ENCODE measurements at regions not wholly inside any gene's neighbourhood (a gene's known extent, or its start where the extent isn't known, plus 50 kb on each side); places are given as distances from the start of the nearest gene placed in this dataset.

DNA sequence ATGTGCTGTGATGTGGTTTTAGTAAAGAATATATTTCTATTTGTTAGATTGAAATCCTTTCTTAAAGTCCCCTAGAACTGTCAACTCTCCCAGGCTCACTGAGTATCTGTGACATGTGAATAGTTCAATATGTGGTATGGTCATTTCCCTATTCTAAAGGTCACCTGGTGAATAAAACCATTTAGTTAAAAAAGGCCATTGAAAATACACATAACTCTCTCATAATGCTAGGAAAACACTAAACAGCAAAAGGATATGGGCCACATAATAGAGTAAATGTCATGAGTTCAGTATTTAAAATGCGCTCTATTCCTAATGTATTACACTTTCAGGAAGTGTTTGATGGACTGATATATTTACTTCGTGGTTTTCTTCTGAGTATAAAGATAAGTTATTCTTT is 420.9 kb upstream of the JAG1 start:
- Histone ChIP-seq H3K27ac (no peak overlapping the region), H3K4me3 (no peak overlapping the region)

DNA sequence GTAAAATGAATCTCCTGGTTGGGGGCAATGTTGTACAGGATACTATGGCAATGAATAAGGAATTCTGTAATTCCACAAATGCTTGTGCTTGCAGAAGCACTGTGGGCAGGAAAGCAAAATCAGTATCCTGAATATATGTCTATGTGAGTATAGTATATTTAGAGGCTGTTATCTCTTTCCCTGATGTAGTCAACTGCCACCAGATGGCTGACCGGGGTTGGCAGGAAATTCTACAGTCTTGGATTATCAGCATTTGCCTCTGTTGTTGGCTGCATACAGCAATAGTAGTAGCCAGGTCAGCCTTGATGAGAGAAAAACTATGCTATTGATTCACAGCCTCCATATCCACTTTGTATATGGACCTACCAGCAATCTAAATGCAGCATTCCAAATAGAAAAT is 425.1 kb upstream of the JAG1 start:
- Histone ChIP-seq H3K27ac (no peak overlapping the region), H3K4me3 (no peak overlapping the region)

DNA sequence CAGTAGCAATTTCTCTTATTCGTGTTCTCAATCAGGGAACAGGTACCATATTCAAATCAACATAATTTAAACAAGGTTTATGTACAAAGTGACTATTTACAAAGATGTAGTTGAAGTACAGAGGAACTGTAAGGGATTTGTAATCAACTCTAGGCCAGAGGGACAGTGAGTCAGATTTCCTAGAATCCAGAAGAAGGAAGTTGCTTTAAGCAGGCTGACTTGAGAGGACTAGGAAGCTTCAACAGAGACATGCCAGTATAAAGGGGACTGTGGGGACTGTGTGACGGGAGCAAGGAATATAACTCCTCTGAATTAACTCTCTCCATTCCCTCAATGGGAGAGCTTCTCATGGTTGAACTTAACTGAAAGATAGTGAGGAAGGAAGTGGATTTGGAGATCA is 427.4 kb upstream of the JAG1 start:
- no peak overlapping the region for H3K4me3 ChIP-seq
- H3K27ac ChIP-seq = peak overlapping the region in 4 of 21 experiments; percentile 16 to 38 (median 33)

DNA sequence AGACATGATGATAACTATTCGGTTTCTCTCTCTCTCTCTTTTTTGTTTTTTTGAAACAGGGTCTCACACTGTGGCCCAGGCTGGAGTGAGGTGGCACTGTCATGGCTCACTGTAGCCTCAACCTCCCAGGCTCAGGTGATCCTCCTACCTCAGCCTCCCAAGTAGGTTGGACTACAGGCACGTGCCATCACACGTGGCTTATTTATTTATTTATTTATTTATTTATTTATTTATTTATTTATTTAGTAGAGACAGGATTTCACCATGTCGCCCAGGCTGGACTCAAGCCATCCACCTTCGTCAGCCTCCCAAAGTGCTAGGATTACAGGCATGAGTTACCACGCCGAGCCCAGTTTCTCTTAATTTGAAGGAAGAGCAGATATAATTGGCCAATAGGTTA is 427.9 kb upstream of the JAG1 start:
- peak overlapping the region in 2 of 21 experiments; percentile 16 to 38 for H3K27ac ChIP-seq
- H3K4me3 ChIP-seq = no peak overlapping the region

DNA sequence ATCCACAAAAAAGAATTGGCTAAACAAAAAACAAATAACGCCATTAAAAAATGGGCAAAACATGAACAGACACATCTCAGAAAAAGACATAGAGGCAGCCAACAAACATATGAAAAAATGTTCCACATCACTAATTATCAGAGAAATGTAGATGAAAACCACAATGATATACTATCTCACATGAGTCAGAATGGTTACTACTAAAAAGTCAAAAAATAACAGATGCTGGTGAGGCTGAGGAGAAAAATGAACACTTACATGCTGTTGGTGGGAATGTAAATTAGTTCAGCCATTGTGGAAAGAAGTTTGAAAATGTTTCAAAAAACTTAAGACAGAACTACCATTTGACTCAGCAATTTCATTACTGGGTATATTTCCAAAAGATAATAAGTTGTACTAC is 430.1 kb upstream of the JAG1 start:
- Histone ChIP-seq H3K27ac (no peak overlapping the region), H3K4me3 (no peak overlapping the region)

DNA sequence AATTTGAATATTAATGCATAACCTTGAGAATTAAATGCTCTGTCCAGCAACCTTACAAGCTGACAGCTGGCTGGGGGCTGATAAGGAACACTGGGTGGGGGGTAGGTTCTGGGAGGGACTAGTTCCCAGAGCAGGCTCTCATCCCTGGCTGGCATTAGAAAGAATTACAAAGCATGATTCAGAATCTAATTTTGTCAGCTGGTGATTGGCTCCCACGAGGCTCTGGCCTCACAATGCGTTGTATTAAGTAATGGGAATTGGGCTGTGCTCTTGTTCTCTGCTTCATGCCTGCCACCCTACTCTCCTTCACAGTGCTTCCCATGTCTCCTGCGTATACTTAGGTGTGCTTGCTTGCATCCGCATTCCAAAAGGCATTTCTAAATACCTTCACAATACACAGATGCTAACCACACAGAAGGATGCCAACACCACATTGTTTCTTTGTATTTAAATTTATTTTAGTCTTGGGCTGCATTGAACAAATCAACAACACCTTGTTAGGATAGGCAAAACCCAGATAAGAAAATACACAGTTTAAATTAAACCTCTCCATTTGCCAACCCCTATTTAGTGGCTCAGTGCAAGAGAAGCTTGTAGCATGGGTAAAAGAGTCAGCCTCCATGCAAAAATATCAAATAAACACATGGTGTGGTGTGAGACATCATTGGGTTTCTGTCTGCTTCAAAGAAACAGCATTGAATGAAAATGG is 434.5 kb upstream of the JAG1 start:
- Histone ChIP-seq H3K27ac (no peak overlapping the region), H3K4me3 (no peak overlapping the region)

DNA sequence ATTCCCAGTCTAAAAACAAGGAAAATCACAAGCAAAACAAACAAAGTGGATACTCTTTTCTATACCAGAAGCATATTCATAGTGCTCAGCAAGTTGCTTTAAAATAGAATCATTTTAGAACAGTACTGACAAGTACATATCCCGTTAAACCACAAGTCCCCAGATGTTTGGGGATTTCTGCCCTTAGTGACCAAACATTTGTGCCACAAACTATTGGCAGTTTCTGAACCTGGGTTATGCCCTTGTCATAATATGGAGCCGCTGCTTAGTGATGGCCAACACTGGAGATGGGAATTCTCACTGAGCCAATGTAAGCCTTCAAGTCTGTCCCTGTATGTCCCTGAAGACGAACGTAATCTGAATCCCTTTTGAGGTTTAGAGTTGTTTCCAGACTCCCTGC is 436.7 kb upstream of the JAG1 start:
- no peak overlapping the region for H3K4me3 ChIP-seq
- no peak overlapping the region for H3K27ac ChIP-seq

DNA sequence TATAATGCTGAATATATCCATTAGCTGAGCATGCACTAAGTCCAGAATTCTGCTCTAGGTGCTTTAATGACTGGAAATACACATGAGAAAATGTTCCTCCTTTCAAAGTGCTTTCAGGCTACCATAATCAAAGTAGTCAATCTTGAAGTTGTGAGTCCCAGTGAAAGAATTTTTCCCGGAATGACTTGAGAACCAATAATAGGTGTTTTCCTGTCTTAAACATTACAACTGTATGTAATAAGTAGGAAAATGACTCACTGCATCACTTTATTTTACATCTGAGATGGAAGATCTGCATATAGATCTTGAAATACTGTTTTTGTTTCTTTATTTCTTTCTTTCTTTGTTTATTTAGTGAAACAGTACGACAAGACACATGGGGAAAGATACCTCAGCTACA is 437.4 kb upstream of the JAG1 start:
- no peak overlapping the region for H3K4me3 ChIP-seq
- H3K27ac ChIP-seq = no peak overlapping the region

DNA sequence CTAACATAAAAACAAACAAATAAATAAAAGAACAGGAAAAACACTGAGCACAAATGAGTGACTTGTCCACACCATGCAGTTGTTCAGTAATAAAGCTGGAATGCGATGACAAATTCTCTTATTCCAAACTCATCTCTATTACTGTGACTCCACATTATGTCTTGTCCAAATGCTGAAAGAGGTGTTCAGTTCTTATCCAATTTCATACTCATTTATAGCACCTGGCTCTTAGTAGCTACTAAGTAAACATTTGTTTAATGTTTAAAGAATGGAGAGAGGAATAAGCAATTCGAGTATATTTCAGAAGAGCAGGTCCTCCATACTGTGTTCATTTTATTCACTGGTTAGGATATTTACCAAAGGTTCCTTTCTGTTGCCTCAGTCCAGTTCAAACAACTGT is 439.0 kb upstream of the JAG1 start:
- no peak overlapping the region for H3K27ac ChIP-seq
- H3K4me3 ChIP-seq = no peak overlapping the region

DNA sequence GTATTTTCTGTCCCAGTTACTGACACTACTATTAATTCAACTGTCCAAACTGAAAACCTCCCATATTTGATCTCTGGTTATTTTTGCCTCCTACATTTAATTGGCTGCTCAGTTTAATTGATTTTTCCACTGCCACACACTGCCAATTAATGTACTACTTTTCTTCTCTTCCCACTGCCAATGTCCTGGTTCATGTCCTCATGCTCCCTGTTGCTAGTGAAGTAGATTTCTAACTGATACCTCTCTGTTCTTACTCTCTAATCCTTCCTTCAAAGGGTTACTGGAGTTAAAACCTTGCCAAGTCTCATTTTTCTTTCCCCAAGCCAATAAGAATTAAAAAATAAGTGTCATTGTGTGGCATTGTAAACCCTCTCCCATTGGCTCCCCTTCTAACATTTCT is 440.6 kb upstream of the JAG1 start:
- Histone ChIP-seq H3K4me3 (no peak overlapping the region), H3K27ac (peak overlapping the region in 1 of 21 experiments; percentile 5)

DNA sequence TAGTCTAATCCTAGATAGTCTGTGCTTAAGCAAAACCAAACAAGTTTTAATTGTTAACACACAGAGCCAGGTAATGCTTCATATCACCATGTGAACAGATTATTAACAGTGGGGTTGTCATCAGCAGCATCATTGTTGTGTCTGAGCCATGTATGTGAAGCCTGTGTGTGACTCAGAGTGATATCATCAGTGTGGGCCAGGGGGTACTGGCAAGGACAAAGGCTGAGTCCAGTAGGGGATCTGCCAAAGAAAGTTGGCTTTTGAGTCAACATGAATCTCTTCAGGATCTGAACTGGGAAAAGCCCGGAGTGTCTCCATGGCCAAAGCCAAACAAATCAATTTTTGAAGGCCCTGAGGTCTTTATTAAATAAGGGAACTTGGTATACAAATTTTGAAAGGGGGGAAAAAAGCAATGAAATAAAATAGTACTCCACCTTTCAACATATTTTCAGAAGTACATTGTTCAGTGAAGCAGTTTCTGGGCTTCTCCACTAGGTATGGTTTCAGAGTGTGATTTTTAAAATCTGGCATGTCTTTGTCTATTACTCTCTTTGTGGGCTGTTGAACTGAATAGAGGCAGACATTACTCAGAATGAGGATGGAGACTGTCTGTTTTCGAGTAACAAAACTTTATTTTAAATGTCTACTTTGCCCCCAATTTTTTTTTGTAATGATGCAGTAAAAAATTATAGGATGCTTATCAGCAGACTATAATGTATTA is 444.2 kb upstream of the JAG1 start:
- Histone ChIP-seq H3K27ac (peak overlapping the region in 2 of 21 experiments; percentile 1 to 32), H3K4me3 (no peak overlapping the region)

DNA sequence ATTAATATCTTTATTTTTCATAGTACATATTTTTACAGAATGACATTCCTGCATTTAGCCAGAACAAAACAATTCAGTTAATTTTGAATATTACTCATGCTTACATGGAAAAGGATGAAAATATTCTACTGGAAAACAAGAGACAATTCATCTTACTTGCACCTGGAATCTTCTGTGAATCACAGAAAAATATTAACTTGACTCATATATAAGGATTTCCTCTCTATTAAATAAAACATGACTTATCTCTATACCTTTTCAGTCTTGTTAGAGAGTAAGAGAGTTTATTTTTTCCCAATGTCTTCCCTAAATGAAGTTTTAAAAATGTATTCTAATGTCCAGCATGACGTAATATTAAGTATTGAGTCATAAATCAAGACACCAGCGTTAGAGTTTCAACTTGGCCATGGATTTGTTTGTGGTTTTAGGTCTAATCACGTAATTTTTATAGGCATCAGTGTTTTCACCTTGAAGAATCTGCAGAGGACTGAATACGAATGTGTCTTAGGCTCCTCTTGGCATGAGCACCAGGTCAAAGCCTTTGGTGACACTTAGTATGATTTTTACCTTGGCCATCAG is 445.1 kb upstream of the JAG1 start:
- H3K27ac ChIP-seq = peak overlapping the region in 2 of 21 experiments; percentile 17 to 32
- no peak overlapping the region for H3K4me3 ChIP-seq

DNA sequence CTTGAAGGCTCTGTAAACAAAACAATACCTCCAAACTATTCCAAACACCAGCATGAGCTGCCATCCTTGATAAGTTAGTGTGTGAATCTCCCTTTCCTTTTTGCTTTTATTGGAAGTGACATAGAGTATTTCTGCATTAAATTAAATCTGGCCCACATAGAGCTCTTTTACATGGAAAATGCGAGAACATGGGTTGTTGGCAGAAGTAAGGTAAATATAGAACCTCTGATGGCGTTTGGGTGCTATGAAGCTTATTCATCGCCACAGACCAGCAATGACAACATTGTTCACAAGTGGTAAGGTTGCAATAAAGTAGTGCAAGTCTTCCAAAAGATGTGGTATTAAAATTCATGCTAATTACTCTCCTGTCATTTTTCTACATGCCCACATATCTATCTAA is 445.8 kb upstream of the JAG1 start:
- H3K27ac ChIP-seq = peak overlapping the region in 1 of 21 experiments; percentile 15

DNA sequence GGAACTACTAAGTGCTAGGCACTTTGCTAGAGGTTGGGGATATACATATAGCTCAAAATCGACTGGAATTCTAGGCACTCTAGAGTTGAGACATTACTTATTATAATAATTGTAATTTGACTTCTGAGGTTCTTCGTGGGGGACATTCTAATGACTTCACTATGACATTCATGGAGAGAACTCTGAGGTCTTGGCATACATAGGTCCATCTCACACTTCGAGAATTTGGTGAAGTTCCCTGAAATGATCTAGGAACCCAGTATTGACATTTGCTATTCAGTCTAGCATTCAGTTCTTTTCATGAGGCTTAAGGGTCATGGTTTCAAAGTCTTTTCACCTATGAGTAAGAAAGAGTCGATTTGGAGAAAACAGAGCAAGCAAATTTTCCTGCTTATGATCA is 446.6 kb upstream of the JAG1 start:
- Histone ChIP-seq H3K4me3 (no peak overlapping the region), H3K27ac (no peak overlapping the region)

More for the DNA sequence above, 445.8 kb upstream of the JAG1 start:
- no peak overlapping the region for H3K4me3 ChIP-seq

DNA sequence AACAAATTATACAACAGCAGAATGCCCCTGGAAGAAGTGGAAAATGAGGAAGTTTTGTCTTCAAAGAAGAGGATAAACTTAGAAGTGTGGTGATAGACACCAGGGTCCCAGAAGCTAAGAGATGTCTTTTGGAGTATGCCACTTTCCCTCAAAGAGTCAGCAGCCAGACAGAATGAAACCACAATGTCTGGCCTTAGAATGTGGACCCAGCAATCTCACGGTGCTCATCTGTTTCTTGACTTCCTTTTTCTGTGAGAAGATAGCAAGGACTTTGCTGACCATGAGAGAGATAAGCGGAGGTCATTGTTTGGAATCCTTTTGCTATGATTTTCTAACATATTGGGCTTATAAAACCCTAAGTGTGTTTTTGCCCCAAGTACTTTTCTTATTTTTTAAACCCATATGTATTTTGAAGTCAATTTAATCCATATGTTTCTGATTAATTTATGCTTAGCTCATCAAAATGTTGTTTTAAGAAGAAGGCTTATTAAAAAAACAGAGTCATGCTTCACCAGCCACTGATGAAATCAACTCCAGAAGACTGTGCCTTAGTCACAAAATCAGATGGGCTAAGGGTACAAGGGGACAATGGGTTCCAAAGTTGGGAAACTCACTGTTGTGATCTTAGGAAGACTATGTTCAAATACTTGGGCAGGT is 451.2 kb upstream of the JAG1 start:
- Histone ChIP-seq H3K4me3 (no peak overlapping the region), H3K27ac (peak overlapping the region in 3 of 21 experiments; percentile 47 to 48 (median 48))

DNA sequence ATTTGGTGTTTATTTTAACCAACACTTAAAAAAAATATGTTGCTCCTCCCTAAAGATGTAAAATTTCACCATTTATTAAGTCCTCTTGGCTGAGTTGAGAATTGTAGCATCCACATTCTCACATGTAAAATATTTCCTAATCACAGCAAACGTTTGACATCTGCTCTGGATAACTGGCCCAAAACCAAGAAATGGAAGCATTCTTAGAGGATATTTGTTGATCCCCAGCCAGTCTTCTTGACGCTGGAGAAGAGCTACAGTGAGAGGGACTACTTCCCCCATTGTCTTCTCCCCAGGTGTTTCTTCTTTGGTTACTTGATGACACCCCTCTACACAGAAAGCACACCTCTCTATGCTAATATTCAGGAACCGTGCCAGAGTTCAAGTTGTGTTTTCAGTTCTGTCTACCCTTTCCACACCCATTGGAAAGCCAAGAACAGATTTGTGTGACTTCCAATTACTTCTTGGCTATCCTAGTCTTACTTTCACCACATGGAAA is 454.5 kb upstream of the JAG1 start:
- Histone ChIP-seq H3K4me3 (no peak overlapping the region), H3K27ac (no peak overlapping the region)

DNA sequence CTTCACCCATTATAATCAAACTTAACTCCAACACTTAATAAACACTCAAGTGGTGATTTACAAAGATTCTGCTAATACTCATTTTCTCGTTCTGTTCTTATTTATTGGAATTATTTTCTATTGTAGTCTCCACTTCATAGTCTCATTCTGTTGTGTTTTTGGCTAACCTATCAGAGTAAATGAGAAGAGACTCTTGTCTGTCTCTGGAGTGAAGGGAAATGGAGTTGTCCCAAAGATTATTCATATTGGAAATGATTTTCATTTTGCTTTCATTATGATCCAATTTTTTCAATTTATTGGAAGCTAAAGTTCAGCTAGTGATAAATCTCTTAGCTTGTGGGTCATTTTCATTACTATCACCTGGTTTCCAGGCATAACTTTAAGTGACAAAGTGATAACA is 454.9 kb upstream of the JAG1 start:
- no peak overlapping the region for H3K27ac ChIP-seq

DNA sequence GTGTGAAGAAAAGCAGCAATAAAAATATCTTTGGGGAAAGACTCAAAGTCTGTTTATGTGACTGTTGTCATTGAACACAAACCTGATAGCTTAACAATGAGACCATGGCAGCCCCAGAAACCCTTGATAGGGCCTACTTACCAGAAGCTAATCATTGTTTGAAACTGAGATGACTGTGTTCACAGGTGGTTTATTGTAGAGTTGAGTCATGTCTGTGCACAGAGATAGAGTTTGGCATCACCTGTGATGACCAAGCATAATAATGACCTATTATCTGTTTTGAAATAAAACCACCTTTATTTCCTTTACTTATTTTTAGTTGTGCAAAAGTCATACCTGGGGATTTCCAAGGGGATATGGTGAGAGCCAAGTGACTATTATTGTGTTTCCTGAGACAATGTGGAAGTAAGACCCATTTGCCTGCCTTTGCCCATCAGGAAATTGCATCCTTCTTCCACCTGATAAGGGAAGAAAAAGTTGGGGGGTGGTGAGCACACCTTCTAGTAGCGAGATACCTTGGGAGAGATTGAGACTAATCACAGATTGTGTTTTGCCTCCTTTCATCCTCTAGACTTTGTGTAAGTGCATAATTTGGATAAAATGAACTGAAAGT is 456.9 kb upstream of the JAG1 start:
- H3K27ac ChIP-seq = no peak overlapping the region
- H3K4me3 ChIP-seq = no peak overlapping the region

More for the DNA sequence above, 454.9 kb upstream of the JAG1 start:
- H3K4me3 ChIP-seq = no peak overlapping the region

DNA sequence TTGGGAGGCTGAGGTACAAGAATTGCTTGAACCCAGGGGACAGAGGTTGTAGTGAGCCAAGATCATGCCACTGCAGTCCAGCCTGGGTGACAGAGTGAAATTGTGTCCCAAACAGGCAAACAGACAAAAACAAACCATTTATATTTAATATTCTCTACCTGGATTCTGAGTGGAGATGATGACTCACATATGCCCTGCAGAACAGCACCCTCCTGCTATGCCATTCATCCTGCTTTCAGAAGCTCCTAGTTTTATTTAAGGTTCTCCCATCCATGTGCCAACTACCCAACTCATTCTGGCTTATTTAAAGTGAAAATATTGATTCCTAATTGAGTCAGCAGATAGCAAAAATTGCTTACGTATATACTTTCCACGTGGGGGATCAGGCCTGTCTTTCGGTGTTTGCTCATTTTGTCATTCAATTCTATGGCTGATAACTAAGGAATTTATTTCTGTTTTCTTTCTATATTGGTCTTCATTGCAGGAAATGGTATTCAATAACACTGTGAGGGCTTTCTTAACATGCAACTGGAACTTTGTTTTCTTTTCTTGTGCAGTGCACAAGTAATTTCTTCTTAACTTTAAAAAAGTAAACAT is 459.1 kb upstream of the JAG1 start:
- Histone ChIP-seq H3K27ac (no peak overlapping the region), H3K4me3 (no peak overlapping the region)

DNA sequence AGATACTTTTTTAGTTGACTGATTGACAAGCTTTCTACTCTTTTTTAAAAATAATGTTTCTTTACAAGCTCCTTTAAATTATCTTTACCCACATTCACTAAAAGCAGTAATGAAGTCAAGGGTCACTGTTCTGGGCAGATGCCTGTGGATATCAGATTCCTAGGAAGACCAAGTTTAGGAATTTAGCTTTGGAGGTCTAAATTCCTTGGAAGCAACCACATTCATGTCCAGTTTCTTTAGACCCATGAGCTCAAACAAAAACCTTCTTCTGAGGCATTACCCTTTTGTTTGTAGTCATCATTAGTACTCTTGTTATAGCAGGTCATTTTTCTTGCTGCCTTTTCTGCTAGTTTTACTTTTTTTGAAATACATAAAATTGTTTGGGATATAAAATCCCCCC is 462.9 kb upstream of the JAG1 start:
- H3K27ac ChIP-seq = no peak overlapping the region
- no peak overlapping the region for H3K4me3 ChIP-seq

Data from skin epidermis (tissue), 12 donors.